HG02798 (cell line): ENCODE measurements at regions not wholly inside any gene's neighbourhood (a gene's known extent, or its start where the extent isn't known, plus 50 kb on each side); places are given as distances from the start of the nearest gene placed in this dataset.
"Not testable (repeated sequence)": the region's sequence is repeated elsewhere in the genome, so short reads cannot be mapped to it uniquely, and the experiment has no call there.

ENCODE experiments used
- ATAC-seq: cut with Tn5 transposase; IDR thresholded peaks from one replicate; pipeline ENCODE4 v1.9.1; 2021; ENCODE audit warnings: mild to moderate bottlenecking; ENCODE audit not compliant: unreplicated experiment, poor library complexity

- ATAC-seq = no peak
Measured at GRCh38 chr12:90239732-90240260, 531.2 kb upstream of the ATP2B1 start.

GRCh38 chr12:90238663-90239271, 530.1 kb upstream of the ATP2B1 start:
- no peak for ATAC-seq

GRCh38 chr12:90237841-90238240, 529.2 kb upstream of the ATP2B1 start:
- no peak for ATAC-seq

GRCh38 chr12:90235642-90236041, 527.0 kb upstream of the ATP2B1 start:
- no peak for ATAC-seq

- no peak for ATAC-seq
Measured at GRCh38 chr12:90234472-90234871, 525.8 kb upstream of the ATP2B1 start.

- no peak for ATAC-seq
Measured at GRCh38 chr12:90233168-90234100, 524.8 kb upstream of the ATP2B1 start.

- no peak for ATAC-seq
Measured at GRCh38 chr12:90229407-90230170, 521.0 kb upstream of the ATP2B1 start.

GRCh38 chr12:90226211-90226610, 517.6 kb upstream of the ATP2B1 start:
- ATAC-seq = no peak

- no peak for ATAC-seq
Measured at GRCh38 chr12:90216815-90217214, 508.2 kb upstream of the ATP2B1 start.

- no peak for ATAC-seq
Measured at GRCh38 chr12:90216020-90216552, 507.4 kb upstream of the ATP2B1 start.

GRCh38 chr12:90211017-90211416, 502.4 kb upstream of the ATP2B1 start:
- no peak for ATAC-seq

- no peak for ATAC-seq
Measured at GRCh38 chr12:90209029-90209428, 500.4 kb upstream of the ATP2B1 start.

GRCh38 chr12:90208379-90208778, 499.7 kb upstream of the ATP2B1 start:
- not testable (repeated sequence) for ATAC-seq

GRCh38 chr12:90207799-90208198, 499.2 kb upstream of the ATP2B1 start:
- ATAC-seq = no peak

GRCh38 chr12:90205165-90205564, 496.5 kb upstream of the ATP2B1 start:
- ATAC-seq = no peak

GRCh38 chr12:90203556-90203955, 494.9 kb upstream of the ATP2B1 start:
- no peak for ATAC-seq

- ATAC-seq = no peak
Measured at GRCh38 chr12:90199006-90199405, 490.4 kb upstream of the ATP2B1 start.

- no peak for ATAC-seq
Measured at GRCh38 chr12:90193500-90193899, 484.9 kb upstream of the ATP2B1 start.

- no peak for ATAC-seq
Measured at GRCh38 chr12:90188857-90189256, 480.2 kb upstream of the ATP2B1 start.

GRCh38 chr12:90183201-90183600, 474.6 kb upstream of the ATP2B1 start:
- no peak for ATAC-seq
